Uterus (tissue), 2 donors: ENCODE measurements at regions not wholly inside any gene's neighbourhood (a gene's known extent, or its start where the extent isn't known, plus 50 kb on each side); places are given as distances from the start of the nearest gene placed in this dataset.

ENCODE experiments used
- CTCF ChIP-seq, 4 experiments: fragments of 200-600 bp in 2 of 4; fragments of 450-650 bp in 2 of 4; sonication (generic) in 2 of 4; IDR thresholded peaks; one replicate each; pipeline ENCODE4 v1.5.1; 2016 to 2019; ENCODE audit warnings: antibody characterized with exemption in 4 of 4, mild to moderate bottlenecking in 2 of 4, moderate library complexity in 1 of 4
- POLR2A ChIP-seq, 2 donors: fragments of 450-650 bp; IDR thresholded peaks; one replicate each; pipeline ENCODE4 v1.6.1; 2016; ENCODE audit warnings: antibody characterized with exemption in 2 of 2, mild to moderate bottlenecking in 1 of 2, moderate library complexity in 1 of 2

DNA sequence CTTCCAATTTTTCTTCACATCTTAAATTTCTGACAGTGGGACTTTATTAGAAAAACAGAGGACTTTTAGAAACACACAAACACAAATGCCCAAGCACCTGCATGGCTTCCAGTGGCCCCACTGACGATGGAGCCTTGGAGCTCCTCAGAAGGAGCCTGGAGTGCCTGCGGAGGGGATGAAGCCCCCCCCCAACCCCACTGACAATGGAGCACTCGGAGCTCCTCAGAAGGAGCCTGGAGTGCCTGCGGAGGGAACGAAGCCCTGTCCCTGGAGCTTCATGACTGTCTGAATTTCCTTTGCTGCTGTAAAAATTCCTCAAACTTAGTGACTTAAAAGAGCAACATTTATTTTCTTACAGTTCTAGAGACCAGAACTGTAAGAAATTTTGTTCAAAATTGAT lies 80.1 kb upstream of the VRK1 start:
- TF ChIP-seq CTCF (IDR thresholded peaks at IDR 0.05) (no peak), POLR2A (IDR thresholded peaks at IDR 0.05) (no peak)
